DMS114 treated with DMSO at 0.1 percent for 48 hours (cell line): ENCODE measurements at regions not wholly inside any gene's neighbourhood (a gene's known extent, or its start where the extent isn't known, plus 50 kb on each side); places are given as distances from the start of the nearest gene placed in this dataset.

ENCODE experiments used
- DNase-seq: peaks from one replicate; lab custom pipeline; 2025; ENCODE audit not compliant: unreplicated experiment; lab: John Stamatoyannopoulos, UW

- DNase-seq: no peak
Measured at GRCh38 chr5:106171708-106172107, 1499.0 kb downstream of the EFNA5 start.

GRCh38 chr5:106171132-106171531 is 1499.6 kb downstream of the EFNA5 start:
- DNase-seq: no peak

GRCh38 chr5:106167766-106168165 is 1503.0 kb downstream of the EFNA5 start:
- DNase-seq: no peak

DNA sequence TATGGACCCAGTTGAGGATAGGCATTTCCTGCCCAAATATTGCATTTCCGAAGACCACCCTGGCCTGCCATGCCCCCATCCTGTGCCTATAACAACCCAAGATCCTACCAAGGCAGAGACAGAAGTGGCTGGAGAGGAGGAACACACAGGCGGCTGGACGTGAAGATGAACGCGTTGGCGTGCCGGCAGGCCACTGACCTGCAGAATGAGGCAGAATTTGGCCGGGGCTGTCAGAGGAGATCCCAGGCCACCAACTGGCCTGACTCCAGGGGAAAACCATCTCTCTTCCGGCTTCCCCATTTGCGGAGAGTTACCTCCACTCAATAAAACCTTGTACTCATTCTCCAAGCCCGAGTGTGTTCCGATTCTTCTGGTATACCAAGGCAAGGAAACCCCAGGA is 1507.5 kb downstream of the EFNA5 start:
- no peak for DNase-seq

DNA sequence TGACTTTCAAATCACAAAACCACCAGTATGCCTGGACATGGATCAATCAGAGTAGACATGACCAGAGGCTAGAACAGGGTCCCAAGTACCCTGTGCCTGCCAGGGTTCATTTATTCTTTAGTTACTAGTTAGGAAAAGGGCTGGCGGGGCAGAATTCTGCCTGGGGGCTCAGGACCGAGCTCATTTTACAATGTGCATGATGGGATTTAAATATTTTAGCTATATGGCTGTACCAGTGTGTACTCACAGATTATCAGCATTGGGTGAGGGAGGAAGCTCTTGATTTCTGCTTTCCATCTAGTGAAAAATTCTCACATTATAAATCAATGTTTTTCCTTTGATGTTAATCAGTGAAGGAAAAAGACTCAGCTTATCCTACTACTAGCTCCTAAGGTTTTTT is 1511.1 kb downstream of the EFNA5 start:
- DNase-seq: no peak

DNA sequence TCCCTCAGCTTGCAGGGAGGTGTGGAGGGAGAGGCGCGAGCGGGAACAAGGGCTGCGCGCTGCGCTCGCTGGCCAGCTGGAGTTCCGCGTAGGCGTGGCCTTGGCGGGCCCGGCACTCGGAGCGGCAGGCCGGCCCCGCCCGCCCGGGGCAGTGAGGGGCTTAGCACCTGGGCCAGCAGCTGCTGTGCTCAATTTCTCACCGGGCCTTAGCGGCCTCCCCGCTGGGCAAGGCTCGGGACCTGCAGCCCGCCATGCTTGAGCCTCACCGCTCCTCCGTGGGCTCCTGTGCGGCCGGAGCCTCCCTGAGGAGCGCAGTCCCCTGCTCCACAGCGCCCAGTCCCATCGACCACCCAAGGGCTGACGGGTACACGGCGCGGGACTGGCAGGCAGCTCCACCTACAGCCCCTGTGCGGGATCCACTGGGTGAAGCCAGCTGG is 1516.4 kb downstream of the EFNA5 start:
- no peak for DNase-seq

DNA sequence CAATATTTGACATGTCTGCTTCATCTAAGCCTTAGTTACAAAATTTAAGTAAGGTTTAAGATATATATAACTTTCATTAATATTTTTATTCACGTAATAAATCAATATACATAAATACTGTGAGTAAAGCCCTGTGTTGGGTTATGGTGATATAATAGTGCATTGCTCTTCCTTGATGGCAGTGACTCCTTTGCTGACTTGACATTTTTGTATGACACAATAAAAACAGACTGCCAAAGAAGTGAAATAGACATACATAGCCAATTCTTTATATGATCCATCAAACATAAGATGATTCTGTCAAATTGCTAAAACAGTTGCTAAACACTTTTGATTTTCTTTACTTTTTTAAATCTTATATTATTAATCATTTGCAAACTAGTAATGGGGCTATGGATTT is 1518.2 kb downstream of the EFNA5 start:
- DNase-seq: no peak

DNA sequence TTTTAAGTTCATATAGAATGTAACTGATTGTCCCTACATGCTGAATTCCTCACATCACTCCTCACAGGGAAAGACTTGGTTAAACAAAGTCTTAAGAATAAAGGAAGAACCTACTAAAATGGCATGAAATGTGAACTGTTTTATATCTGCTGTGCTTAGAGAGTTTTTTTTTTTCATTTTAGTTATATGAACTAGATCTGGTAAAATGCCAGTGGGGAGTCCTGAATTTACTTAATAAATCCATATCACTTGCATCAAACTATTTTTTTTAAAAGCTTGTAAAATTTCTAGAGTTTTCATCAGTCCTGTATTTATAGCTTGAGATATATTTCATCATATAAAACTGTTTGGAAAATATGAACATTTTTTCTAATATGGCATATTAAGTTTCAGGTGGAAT is 1528.6 kb downstream of the EFNA5 start:
- no peak for DNase-seq

DNA sequence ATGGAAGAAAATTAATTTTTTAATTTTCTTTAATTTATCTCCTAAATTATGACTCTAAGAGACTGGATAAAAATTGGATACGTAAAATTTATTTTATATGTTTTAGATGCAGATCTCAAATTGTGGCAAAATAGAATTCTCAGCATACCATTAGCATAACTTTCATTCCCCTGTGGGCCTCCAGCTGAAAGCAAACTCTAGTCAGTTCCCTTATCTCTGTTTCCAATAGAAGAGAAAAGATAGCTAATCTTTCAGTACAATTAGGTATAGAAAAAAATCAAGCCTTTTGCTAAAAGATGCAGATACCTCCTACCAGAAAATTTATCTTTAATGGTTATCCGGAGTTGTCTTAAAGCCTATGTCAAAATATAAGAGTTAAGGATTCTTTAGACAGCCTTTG is 1530.6 kb downstream of the EFNA5 start:
- DNase-seq: no peak

- DNase-seq: no peak
Measured at GRCh38 chr5:106136061-106136460, 1534.7 kb downstream of the EFNA5 start.

GRCh38 chr5:106135473-106135872 is 1535.3 kb downstream of the EFNA5 start:
- no peak for DNase-seq

DNA sequence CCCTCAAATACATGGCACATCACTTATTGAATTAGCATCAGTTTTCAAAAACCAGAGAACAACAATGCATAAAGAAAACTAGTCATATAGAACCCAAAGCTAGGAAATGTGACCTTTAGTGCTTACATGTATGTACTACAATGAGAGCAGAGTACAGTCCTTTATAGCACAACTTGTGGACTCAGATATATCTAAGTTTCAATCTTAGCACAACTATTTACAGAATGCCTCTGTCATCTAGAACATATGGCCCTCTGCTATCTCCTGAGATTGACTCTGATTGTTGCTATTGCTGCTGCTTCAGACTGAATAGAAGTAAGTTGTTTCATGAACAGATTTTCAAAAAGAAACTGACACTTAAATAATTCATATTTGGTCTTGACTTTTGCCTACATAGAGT is 1536.2 kb downstream of the EFNA5 start:
- DNase-seq: no peak

- DNase-seq: no peak
Measured at GRCh38 chr5:106127985-106128384, 1542.8 kb downstream of the EFNA5 start.

- no peak for DNase-seq
Measured at GRCh38 chr5:106127341-106127781, 1543.4 kb downstream of the EFNA5 start.

GRCh38 chr5:106121972-106122605 is 1548.6 kb downstream of the EFNA5 start:
- no peak for DNase-seq

GRCh38 chr5:106116682-106117081 is 1554.1 kb downstream of the EFNA5 start:
- no peak for DNase-seq

DNA sequence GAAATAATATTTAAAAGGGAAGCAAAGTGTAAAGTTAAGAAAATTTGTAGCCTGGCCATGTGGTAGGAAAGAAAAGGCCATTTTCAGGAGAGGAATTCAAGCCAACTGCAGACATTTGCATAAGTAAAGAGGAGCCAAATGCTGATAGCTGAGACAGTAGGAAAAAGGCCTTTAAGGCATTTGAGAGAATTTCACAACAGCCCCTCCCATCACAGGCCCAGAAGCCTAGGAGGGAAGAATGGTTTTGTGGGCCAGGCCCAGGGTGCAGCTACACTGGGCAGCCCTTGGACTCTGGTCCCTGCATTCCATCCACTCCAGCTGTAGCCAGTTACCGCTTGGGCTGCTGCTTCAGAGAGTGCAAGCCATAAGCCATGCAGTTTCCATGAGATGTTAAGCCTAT is 1556.8 kb downstream of the EFNA5 start:
- DNase-seq: no peak

GRCh38 chr5:106106384-106106783 is 1564.4 kb downstream of the EFNA5 start:
- no peak for DNase-seq

DNA sequence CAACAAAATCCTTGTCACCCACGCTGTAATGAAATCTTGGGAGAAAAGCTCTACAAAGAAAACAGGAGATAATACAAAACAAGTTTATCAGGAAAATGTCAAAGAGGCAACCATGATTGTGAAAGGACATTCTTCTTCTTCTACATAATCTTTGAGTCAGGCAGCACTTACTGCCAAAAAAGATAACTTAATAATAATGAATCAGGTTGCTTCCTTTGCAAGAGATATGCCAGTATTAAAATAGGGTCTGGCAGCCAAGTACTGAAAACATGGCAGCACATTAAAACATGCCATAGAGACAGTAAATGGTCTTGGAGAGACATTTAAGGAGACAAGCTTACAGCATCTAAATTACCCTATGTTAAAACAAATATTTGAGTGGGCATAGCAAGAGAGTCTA is 1573.4 kb downstream of the EFNA5 start:
- DNase-seq: no peak

GRCh38 chr5:106094839-106095238 is 1575.9 kb downstream of the EFNA5 start:
- DNase-seq: no peak

DNA sequence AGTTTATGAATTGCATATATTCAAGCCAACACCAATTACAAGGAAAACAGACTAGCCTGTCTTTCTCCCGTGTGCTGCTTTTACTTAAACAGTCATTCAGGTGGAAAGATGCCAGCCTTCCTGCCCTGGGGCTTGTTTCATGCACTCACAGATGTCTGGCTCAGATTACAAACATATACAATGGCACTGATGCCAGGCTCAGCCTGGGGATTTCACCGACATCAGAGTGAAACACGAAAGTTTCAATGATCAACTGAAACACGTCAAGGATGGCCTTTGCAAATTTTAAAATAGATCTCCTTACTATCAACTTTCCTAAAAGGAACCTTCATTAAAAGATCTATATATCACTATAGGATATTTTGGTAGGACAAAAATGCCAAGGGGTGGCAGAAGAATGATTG is 1576.5 kb downstream of the EFNA5 start:
- DNase-seq: no peak

- DNase-seq: no peak
Measured at GRCh38 chr5:106093134-106093533, 1577.6 kb downstream of the EFNA5 start.

GRCh38 chr5:106092455-106092854 is 1578.3 kb downstream of the EFNA5 start:
- DNase-seq: no peak
